ENCODE measurements at regions not wholly inside any gene's neighbourhood (a gene's known extent, or its start where the extent isn't known, plus 50 kb on each side); places are given as distances from the start of the nearest gene placed in this dataset.

- Histone ChIP-seq H3K4me3 (ENCODE audit: low read depth in 1 of 3, low read length in 3 of 3) (no peak overlapping the region), H3K36me3 (ENCODE audit: control insufficient read depth in 4 of 4, insufficient read depth in 3 of 4, low read depth in 1 of 4, low read length in 3 of 4) (no peaks in the 10 kb centered on the region), H3K9ac (ENCODE audit: low read depth in 1 of 2, low read length in 2 of 2) (no peak overlapping the region), H3K4me1 (ENCODE audit: control insufficient read depth in 4 of 4, insufficient read depth in 4 of 4, low read length in 3 of 4) (peaks cover 0 to 3% (median 0%) of the 10 kb centered on the region in 4 donors), H3K9me3 (ENCODE audit: control insufficient read depth in 4 of 4, low read length in 3 of 4) (no peaks in the 10 kb centered on the region), H3K27me3 (ENCODE audit: control insufficient read depth in 4 of 4, insufficient read depth in 4 of 4, low read length in 3 of 4) (no peaks in the 10 kb centered on the region), H3K27ac (ENCODE audit: low read depth in 1 of 2, low read length in 2 of 2) (no peak overlapping the region)
- 74% methylated on average over 2 of the region's 2 CpGs for WGBS
- TF ChIP-seq HNF4A (conservative IDR thresholded peaks at IDR 0.05) (no peak), ATF3 (IDR thresholded peaks at IDR 0.05) (no peak), RXRA (IDR thresholded peaks at IDR 0.05) (no peak), FOXA2 (IDR thresholded peaks at IDR 0.05) (no peak), MAX (IDR thresholded peaks at IDR 0.05) (no peak), EGR1 (IDR thresholded peaks at IDR 0.05; ENCODE audit: low read depth in 2 of 2) (no peak), ZBTB33 (IDR thresholded peaks at IDR 0.05) (no peak)
- DNase-seq (ENCODE audit: low spot score) = no peak
Observed at GRCh38 chr12:62003701-62004100, 256.5 kb upstream of the USP15 start.

- TF ChIP-seq YY1 (IDR thresholded peaks at IDR 0.05) = peak; percentile 20
- TF ChIP-seq ZBTB33 (IDR thresholded peaks at IDR 0.05) = no peak
- TF ChIP-seq RXRA (IDR thresholded peaks at IDR 0.05) = peak in 1 of 2 donors; percentile 33
- Histone ChIP-seq H3K27ac (ENCODE audit: low read depth in 1 of 2, low read length in 2 of 2) (no peak overlapping the region), H3K4me3 (ENCODE audit: low read depth in 1 of 3, low read length in 3 of 3) (no peak overlapping the region), H3K4me1 (ENCODE audit: control insufficient read depth in 4 of 4, insufficient read depth in 4 of 4, low read length in 3 of 4) (peaks cover 0 to 3% (median 0%) of the 10 kb centered on the region in 4 donors), H3K9me3 (ENCODE audit: control insufficient read depth in 4 of 4, low read length in 3 of 4) (no peaks in the 10 kb centered on the region), H3K27me3 (ENCODE audit: control insufficient read depth in 4 of 4, insufficient read depth in 4 of 4, low read length in 3 of 4) (no peaks in the 10 kb centered on the region), H3K9ac (ENCODE audit: low read depth in 1 of 2, low read length in 2 of 2) (peak overlapping the region in 1 of 2 donors; percentile 20), H3K36me3 (ENCODE audit: control insufficient read depth in 4 of 4, insufficient read depth in 3 of 4, low read depth in 1 of 4, low read length in 3 of 4) (no peaks in the 10 kb centered on the region)
- DNase-seq (ENCODE audit: low spot score) = no peak
- WGBS = 25% methylated on average over 2 of the region's 2 CpGs
Observed at GRCh38 chr12:62005615-62006014, 254.6 kb upstream of the USP15 start.

- Histone ChIP-seq H3K9ac (ENCODE audit: low read depth in 1 of 2, low read length in 2 of 2) (peak overlapping the region in 1 of 2 donors; percentile 20), H3K27me3 (ENCODE audit: control insufficient read depth in 4 of 4, insufficient read depth in 4 of 4, low read length in 3 of 4) (no peaks in the 10 kb centered on the region), H3K36me3 (ENCODE audit: control insufficient read depth in 4 of 4, insufficient read depth in 3 of 4, low read depth in 1 of 4, low read length in 3 of 4) (no peaks in the 10 kb centered on the region), H3K9me3 (ENCODE audit: control insufficient read depth in 4 of 4, low read length in 3 of 4) (no peaks in the 10 kb centered on the region), H3K27ac (ENCODE audit: low read depth in 1 of 2, low read length in 2 of 2) (no peak overlapping the region), H3K4me1 (ENCODE audit: control insufficient read depth in 4 of 4, insufficient read depth in 4 of 4, low read length in 3 of 4) (peaks cover 0 to 3% (median 0%) of the 10 kb centered on the region in 4 donors), H3K4me3 (ENCODE audit: low read depth in 1 of 3, low read length in 3 of 3) (no peak overlapping the region)
- 18% methylated on average over 5 of the region's 5 CpGs for WGBS
- no peak for DNase-seq (ENCODE audit: low spot score)
- TF ChIP-seq RAD21 (IDR thresholded peaks at IDR 0.05) = peak; percentile 84 to 85
- TF ChIP-seq HNF4A (conservative IDR thresholded peaks at IDR 0.05) = no peak
- TF ChIP-seq ATF3 (IDR thresholded peaks at IDR 0.05) = peak; percentile 77
- peak; percentile 73 for TF ChIP-seq CTCF (IDR thresholded peaks at IDR 0.05; ENCODE audit: low read depth, low read length, missing input control)
- no peak for TF ChIP-seq YY1 (IDR thresholded peaks at IDR 0.05)
- peak; percentile 74 for TF ChIP-seq FOXA2 (IDR thresholded peaks at IDR 0.05)
- TF ChIP-seq MAX (IDR thresholded peaks at IDR 0.05) = no peak
- TF ChIP-seq FOXA1 (IDR thresholded peaks at IDR 0.05) = peak; percentile 65
Observed at GRCh38 chr12:62006076-62006732, 254.0 kb upstream of the USP15 start.
